Activated gamma-delta T cell treated with anti-CD3 and anti-CD28 coated beads, Interleukin-2, amount 50 U/mL, for 16 hours (primary cell): ENCODE measurements at regions not wholly inside any gene's neighbourhood (a gene's known extent, or its start where the extent isn't known, plus 50 kb on each side); places are given as distances from the start of the nearest gene placed in this dataset.

Experiments used
- DNase-seq: peaks from one replicate; pipeline ENCODE4 v3.0.0-alpha.2; 2020; ENCODE audit warnings: low read depth

GRCh38 chr12:92302041-92302829 lies 156.6 kb upstream of the BTG1 start:
- DNase-seq = no peak

DNA sequence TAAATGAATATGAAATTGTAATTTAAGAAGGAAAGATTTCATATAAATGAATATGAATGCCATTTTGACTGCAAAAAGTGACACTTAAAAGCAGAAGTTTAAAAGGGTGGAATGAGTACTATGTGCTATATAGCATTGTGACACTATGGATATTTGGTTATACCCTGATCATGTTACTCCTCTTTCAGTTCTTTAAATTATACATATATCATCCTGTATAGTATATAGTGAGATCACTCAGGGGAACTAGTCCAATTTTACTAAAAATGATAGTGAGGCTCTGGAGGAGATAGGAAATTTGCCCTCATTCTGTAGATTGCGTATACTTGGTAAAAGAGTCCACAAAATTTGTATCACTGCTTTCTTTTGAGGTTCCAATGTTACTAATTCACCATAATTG lies 155.7 kb upstream of the BTG1 start:
- DNase-seq = no peak

- DNase-seq = no peak
Observed at GRCh38 chr12:92300777-92301176, 155.1 kb upstream of the BTG1 start.

GRCh38 chr12:92299744-92300143 lies 154.1 kb upstream of the BTG1 start:
- no peak for DNase-seq

DNA sequence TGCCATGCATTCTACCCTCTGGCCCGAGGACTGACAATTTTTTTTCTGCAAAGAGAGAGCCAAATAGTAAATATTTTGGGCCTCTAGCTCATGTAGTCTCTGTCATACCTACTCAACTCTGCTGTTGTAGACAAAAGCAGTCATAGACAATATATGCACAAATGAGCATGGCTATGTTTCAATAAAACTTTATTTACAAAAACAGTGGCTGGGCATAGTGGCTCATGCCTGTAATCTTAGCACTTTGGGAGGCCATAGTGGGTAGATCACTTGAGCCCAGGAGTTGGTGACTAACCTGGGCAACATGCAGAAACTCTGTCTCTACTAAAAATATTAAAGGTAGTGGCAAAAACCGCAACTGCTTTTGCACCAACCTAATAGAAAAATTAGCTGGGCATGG lies 153.7 kb upstream of the BTG1 start:
- DNase-seq = no peak

GRCh38 chr12:92297932-92298696 lies 152.5 kb upstream of the BTG1 start:
- DNase-seq = no peak

DNA sequence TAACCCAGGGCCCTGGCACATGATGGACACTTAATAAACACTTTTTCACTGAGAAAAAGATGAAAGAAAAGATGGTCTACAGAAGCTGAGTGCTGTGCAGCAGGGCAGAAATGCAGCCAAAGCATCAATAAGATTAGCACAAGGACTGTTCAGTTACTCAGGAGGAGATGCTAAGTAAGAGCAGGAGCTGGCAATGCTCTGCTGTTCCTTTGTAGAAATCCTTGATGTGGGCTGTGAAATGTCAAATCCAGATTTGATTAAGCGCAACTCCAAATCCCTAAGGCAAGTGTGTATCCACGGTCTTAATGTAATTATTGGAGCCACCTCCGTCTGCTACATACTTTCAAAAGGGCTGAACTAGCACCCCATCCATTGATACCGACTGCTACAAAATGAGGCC lies 151.8 kb upstream of the BTG1 start:
- no peak for DNase-seq

DNA sequence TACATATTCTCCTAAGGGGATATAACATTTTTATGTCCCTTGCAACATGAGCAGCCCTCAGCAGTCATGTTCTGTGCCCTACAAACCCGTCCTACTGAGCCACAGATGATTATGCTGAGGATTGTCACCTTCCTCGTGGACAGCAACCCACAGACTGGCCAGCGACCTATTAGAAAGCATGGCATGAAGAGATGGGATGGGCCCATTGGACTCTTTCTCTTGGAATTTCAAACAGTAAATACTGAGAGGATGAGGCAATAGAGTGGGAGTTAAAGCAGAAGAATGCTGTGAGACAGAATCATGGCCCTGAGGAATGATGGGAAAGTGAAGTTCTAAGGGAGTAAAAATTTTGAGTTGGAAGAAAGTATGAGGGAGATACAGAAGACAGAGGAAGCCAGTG lies 149.9 kb upstream of the BTG1 start:
- no peak for DNase-seq

- DNase-seq = no peak
Observed at GRCh38 chr12:92294676-92295440, 149.2 kb upstream of the BTG1 start.

DNA sequence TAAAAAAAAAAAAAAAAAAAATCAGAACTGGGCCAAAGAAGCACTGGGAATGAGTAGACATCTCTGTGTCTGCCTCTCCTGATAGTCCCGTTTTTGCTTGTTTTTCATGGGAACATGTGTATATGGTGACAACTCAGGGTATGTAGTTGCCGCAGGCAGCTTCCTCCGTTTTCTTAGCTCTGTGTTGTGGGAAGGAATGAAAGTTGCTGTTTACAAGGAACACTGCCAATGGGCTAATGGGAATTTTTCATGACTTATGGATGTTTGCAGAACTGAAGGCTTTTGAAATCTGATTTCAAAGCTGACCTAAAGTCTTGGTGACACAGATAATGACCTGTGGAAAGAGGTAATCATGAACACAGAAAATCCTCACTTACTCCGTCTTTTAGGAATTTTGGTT lies 146.4 kb upstream of the BTG1 start:
- no peak for DNase-seq

GRCh38 chr12:92290886-92291285 lies 145.2 kb upstream of the BTG1 start:
- DNase-seq = no peak

GRCh38 chr12:92290350-92290695 lies 144.7 kb upstream of the BTG1 start:
- no peak for DNase-seq

DNA sequence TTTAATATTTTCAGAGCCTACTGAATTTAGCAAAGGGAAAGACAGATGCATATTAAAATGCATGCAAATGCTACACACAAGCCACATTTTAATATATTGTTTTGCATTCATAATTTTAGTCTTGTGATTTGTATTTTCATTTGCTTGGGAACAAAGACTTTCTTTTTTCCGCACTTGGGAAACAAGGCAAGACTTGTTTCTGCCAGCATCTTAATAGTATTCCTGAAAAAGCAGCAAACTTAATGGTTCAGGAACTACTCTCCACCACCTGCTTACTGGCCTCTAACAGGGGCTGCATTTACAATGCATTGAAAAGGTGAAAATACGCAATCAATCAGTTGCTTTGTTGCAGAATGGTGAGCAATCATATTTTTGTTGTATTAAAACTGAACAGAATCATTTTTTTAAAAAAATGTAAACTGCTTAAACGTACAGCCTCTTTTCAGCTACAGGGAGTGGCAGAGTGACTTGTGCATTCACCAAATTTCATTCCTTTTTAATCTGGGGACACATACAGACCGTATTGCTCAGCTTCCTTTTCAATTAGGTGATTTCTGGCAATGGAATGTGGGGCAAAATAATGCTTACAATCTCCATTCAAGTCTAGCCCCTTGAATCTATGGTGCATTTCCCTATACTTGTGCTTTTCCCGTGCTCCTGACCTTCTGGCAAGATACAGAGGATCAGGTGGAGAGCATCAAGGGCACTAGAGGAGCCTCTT lies 144.1 kb upstream of the BTG1 start:
- no peak for DNase-seq

GRCh38 chr12:92288561-92288960 lies 142.9 kb upstream of the BTG1 start:
- DNase-seq = no peak

DNA sequence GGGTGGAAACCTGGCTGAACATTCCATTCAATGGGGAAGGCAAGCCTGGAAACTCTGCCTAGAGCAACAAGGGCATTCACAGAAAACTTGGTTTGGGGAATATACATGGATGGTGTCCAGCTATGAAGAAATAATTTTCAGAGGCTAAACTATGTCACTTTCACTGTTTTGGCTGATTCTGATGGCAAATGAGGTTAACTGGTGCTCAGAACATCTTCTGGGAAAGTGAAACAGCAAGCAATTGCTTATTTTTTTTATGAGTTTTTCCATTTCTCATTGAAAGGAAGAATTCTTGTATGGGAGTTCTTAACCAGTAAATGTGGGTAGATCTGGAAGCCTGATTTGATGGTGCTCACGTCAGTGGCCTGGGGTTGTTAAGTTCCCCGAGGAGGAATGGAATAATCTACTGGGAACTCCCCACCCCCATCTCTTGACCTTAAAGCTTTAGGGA lies 132.8 kb upstream of the BTG1 start:
- DNase-seq = no peak

GRCh38 chr12:92277795-92278194 lies 132.1 kb upstream of the BTG1 start:
- DNase-seq = no peak

- DNase-seq = no peak
Observed at GRCh38 chr12:92276276-92276675, 130.6 kb upstream of the BTG1 start.

DNA sequence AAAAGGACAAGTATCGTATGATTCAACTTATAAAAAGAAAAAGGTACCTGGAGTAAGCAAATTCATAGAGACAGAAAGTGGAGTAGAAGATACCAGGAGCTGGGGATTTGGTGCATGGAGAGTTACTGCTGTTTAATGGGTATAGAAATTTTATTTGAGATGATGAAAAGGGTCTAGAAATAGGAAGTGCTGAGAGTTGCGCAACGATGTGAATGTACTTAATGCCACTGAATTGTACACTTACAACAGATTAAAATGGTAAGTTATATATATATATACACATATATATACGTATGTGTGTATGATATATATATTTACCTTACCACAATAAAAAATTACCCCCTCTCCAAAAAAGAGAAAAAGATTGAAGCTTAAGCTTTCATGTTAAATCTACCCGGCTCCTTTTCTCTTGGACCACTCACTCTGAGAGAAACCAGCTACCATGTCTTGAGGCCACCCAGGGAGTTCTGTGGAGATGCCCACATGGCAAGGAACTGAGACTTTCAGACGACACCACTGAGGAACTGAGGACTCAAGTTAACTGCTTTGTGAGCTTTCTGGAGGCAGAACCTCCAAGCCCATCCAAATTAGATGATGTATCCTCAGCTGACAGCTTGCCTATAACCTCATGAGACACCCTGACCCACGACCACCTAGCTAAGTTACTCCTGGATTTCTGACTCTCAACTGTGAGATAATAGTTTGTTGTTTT lies 130.0 kb upstream of the BTG1 start:
- no peak for DNase-seq

GRCh38 chr12:92273076-92273475 lies 127.4 kb upstream of the BTG1 start:
- no peak for DNase-seq

- DNase-seq = no peak
Observed at GRCh38 chr12:92272061-92272964, 126.7 kb upstream of the BTG1 start.

DNA sequence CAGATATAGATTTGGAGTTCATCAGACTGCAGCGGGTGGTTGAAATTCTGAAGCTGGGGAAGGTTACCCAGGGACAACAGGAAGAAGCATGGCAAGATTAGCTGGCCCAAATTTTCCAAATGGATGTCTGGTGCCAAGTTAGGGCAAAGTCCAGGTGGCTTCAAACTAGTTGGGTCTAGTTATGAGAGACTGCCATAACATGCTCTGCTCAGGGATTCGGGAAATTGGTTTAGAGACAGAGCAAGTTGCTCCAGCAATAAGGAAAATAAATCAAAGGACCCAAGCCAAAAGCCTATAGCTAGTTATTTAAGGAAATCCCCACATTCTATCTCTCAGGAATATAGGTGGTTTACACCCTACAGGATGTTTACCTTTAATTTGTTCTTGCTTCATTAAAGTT lies 125.7 kb upstream of the BTG1 start:
- DNase-seq = no peak
